Kidney (tissue), 13 donors: ENCODE measurements at regions not wholly inside any gene's neighbourhood (a gene's known extent, or its start where the extent isn't known, plus 50 kb on each side); places are given as distances from the start of the nearest gene placed in this dataset.

Experiments
- DNase-seq, 5 donors: peaks; one replicate each; pipeline ENCODE4 v3.0.0-alpha.2; 2013 to 2020
- FAIRE-seq: peaks from 2 replicates; lab custom pipeline; 2012; peaks lifted over from hg19 to GRCh38; lab: Jason Lieb, UNC
- H3K27ac ChIP-seq, 2 donors: one replicate each; pipeline ENCODE4 v1.7.0; 2013; ENCODE audit warnings: low read depth in 2 of 2, low read length in 2 of 2, inconsistent platforms in 1 of 2
- H3K27me3 ChIP-seq: one replicate; pipeline ENCODE4 v1.7.1; 2013; ENCODE audit warnings: low read length, inconsistent platforms; ENCODE audit not compliant: control insufficient read depth, insufficient read depth
- H3K36me3 ChIP-seq, 3 donors: one replicate each; pipeline versions ENCODE4 v1.7.0 to v1.7.1; 2013; ENCODE audit warnings: low read length in 3 of 3, control low read depth in 1 of 3, inconsistent platforms in 1 of 3; ENCODE audit not compliant: insufficient read depth in 3 of 3, control insufficient read depth in 2 of 3
- H3K4me1 ChIP-seq, 3 donors: one replicate each; pipeline versions ENCODE4 v1.7.0 to v1.7.1; 2013; ENCODE audit warnings: low read length in 3 of 3, inconsistent platforms in 1 of 3, low read depth in 1 of 3; ENCODE audit not compliant: control insufficient read depth in 2 of 3, insufficient read depth in 2 of 3
- H3K4me3 ChIP-seq, 3 donors: one replicate each; pipeline versions ENCODE4 v1.7.0 to v1.8.1; 2013; ENCODE audit warnings: low read length in 3 of 3, control low read depth in 1 of 3, inconsistent platforms in 1 of 3
- H3K9ac ChIP-seq, 3 donors: one replicate each; pipeline versions ENCODE4 v1.7.0 to v1.7.1; 2013; ENCODE audit warnings: low read length in 3 of 3, control low read depth in 1 of 3, inconsistent platforms in 1 of 3
- H3K9me3 ChIP-seq, 3 donors: one replicate each; pipeline versions ENCODE4 v1.7.0 to v1.7.1; 2013; ENCODE audit warnings: low read length in 3 of 3, control low read depth in 1 of 3, inconsistent platforms in 1 of 3; ENCODE audit not compliant: control insufficient read depth in 2 of 3, insufficient read depth in 1 of 3
- intact Hi-C: fragments of 100-400 bp; cut with DNase I; formaldehyde crosslinking; loops from one replicate; pipeline ENCODE4 v1.11.1; 2022
- TF ChIP-seq, protein P1 (sequence below): IDR thresholded peaks from 3 replicates; pipeline ENCODE4 v1.5.1; 2012; ENCODE audit warnings: mild to moderate bottlenecking, moderate library complexity, borderline replicate concordance; ENCODE audit not compliant: insufficient read depth; ENCODE audit errors: extremely low read depth
- donor health status: control.
- donor health status: control.
- donor health status: control.
- donor health status: control.
- donor health status: control.
- donor health status: DM: yes; HTN: yes; CAD: no.
- donor health status: Normal renal cell carcinoma (clear cell type).

DNA sequence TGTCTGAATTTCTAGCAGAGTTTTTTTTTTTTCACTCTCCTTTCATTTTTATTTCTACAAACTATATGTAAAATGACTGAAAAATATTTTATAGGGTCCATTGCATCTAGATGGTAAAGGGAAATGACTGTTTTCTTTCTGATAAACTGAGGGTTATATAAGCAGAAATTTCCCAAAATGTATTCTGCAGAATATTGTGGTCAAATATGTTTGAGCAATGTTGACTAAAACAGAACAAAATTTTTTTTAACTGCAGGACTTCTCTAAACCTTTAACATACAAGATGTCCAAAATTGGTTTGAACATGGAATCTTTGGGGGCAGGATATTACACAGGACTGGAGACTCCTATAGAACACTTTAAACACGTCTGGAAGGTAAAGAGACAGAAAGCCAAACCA is 190.5 kb downstream of the TOMM20 start:
- Histone ChIP-seq H3K9ac (no peak overlapping the region), H3K36me3 (no peaks in the 10 kb centered on the region), H3K4me1 (peaks cover 0 to 2% (median 0%) of the 10 kb centered on the region in 3 donors), H3K4me3 (no peak overlapping the region), H3K9me3 (no peaks in the 10 kb centered on the region), H3K27ac (no peak overlapping the region), H3K27me3 (no peaks in the 10 kb centered on the region)
- intact Hi-C loops, result no loop called here
- no peak for DNase-seq
- TF ChIP-seq, protein P1, sequence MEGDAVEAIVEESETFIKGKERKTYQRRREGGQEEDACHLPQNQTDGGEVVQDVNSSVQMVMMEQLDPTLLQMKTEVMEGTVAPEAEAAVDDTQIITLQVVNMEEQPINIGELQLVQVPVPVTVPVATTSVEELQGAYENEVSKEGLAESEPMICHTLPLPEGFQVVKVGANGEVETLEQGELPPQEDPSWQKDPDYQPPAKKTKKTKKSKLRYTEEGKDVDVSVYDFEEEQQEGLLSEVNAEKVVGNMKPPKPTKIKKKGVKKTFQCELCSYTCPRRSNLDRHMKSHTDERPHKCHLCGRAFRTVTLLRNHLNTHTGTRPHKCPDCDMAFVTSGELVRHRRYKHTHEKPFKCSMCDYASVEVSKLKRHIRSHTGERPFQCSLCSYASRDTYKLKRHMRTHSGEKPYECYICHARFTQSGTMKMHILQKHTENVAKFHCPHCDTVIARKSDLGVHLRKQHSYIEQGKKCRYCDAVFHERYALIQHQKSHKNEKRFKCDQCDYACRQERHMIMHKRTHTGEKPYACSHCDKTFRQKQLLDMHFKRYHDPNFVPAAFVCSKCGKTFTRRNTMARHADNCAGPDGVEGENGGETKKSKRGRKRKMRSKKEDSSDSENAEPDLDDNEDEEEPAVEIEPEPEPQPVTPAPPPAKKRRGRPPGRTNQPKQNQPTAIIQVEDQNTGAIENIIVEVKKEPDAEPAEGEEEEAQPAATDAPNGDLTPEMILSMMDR, result no peak
- FAIRE-seq, result no peak

DNA sequence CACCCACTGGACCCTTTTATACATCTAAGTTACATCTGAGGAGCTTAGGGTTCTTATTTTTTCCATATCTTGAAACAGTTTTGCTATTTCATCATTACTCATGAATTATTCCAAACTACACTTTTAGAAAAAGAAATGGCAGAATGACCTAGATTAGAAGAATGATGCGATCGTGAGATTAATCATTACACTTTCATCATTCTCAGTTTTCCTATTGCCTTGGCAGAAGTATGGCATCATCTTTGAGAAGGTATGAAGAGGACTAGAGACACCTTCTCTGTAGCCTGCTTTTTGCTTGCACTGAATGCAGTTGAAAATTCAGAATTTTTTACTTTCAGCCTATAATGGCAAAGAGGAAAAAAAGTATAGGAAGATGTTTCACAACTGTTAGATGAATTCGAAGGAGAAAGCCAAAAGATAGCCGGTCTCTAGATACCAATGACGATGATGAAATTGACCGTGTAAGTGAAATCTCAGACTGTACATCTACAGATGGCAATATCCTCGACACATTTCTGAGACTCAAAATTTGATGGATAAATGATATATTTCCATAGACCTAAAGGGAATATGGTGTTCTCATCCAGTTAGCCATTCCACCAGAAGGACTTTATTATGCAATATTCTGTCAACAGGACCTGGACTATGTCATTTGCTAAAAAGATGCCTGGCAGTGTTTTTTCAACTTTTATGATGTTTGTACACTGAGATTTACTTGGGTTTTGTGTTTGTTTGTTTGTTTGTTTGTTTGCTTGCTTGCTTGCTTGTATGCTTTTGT is 191.8 kb downstream of the TOMM20 start:
- no peak overlapping the region for H3K27ac ChIP-seq
- H3K36me3 ChIP-seq, result no peaks in the 10 kb centered on the region
- H3K4me3 ChIP-seq, result no peak overlapping the region
- H3K9ac ChIP-seq, result no peak overlapping the region
- no peaks in the 10 kb centered on the region for H3K27me3 ChIP-seq
- intact Hi-C loops, result no loop called here
- FAIRE-seq (no peak), DNase-seq (no peak)
- no peaks in the 10 kb centered on the region for H3K9me3 ChIP-seq
- TF ChIP-seq, protein P1, result no peak
- peaks cover 0 to 2% (median 0%) of the 10 kb centered on the region in 3 donors for H3K4me1 ChIP-seq

DNA sequence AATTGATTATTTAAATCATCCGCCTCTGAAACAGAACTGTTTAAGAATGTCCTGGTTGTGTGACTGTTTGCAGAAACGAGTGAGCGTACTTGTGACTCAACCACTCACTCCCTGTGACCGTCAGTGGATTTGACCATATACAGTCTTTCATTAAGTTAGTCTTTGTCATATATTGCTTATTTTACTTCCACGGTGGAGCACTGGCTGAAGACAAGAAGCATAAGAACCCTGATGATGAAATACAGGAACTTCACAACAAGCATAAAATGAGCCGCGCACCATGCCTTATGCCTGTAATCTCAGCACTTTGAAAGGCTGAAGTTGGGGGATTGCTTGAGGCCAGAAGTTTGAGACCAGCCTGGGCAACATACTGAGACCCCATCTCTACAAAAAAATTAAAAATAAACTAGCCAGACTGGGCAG is 194.0 kb downstream of the TOMM20 start:
- Histone ChIP-seq H3K4me1 (peaks cover 0 to 2% (median 0%) of the 10 kb centered on the region in 3 donors), H3K27me3 (no peaks in the 10 kb centered on the region), H3K4me3 (no peak overlapping the region), H3K36me3 (no peaks in the 10 kb centered on the region), H3K9me3 (no peaks in the 10 kb centered on the region), H3K27ac (no peak overlapping the region), H3K9ac (no peak overlapping the region)
- TF ChIP-seq, protein P1, result no peak
- DNase-seq (no peak), FAIRE-seq (no peak)
- intact Hi-C loops, result no loop called here
